ENCODE measurements at regions not wholly inside any gene's neighbourhood (a gene's known extent, or its start where the extent isn't known, plus 50 kb on each side); places are given as distances from the start of the nearest gene placed in this dataset.

DNA sequence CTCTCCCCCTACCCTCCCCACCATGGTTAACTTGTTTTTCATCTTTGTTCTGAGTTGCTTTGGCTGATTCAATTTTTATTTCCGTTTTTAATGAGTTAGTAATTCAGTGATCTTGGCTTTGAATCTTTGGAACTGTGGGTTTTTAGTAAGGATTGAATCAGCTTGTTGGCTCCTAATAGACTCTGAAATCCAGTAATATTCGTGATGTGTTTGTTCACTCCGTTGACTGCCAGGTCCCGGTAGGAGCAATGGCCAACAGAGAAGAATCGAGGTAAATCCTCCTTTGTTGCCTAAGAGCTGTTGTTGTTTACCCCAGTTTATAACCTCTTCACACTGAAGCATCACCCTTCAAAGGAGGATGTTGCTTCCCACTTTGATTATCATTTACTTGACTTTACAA lies 92.7 kb downstream of the PCSK1 start:
- no peak for DNase-seq (ENCODE audit: low read depth)
- TF ChIP-seq, protein P1, sequence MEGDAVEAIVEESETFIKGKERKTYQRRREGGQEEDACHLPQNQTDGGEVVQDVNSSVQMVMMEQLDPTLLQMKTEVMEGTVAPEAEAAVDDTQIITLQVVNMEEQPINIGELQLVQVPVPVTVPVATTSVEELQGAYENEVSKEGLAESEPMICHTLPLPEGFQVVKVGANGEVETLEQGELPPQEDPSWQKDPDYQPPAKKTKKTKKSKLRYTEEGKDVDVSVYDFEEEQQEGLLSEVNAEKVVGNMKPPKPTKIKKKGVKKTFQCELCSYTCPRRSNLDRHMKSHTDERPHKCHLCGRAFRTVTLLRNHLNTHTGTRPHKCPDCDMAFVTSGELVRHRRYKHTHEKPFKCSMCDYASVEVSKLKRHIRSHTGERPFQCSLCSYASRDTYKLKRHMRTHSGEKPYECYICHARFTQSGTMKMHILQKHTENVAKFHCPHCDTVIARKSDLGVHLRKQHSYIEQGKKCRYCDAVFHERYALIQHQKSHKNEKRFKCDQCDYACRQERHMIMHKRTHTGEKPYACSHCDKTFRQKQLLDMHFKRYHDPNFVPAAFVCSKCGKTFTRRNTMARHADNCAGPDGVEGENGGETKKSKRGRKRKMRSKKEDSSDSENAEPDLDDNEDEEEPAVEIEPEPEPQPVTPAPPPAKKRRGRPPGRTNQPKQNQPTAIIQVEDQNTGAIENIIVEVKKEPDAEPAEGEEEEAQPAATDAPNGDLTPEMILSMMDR (IDR thresholded peaks at IDR 0.05; ENCODE audit: control insufficient read depth, insufficient read depth, low read depth, low read length, missing control alignments) = no peak
- no peak overlapping the region for H3K4me3 ChIP-seq (ENCODE audit: control insufficient read depth, low read depth, low read length)

DNA sequence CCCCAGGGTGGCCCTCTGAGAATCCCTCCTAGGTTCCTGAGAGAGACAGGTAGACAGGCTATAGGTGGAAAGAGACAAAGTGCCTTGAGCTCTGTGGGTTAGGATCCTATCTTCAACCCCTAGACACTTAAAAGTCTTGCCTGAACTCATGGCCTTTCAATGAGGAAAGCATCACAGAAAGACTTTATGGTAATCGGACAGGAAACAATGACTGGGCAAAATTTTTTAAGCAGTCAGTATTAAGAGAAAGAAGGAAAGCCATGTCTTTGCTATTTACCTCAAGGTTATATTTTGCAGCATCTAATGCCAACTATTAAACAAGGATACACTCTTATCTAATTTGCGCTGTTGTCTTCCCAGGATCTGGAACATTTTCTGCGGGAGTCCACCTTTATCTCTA lies 93.2 kb downstream of the PCSK1 start:
- no peak for DNase-seq (ENCODE audit: low read depth)
- H3K4me3 ChIP-seq (ENCODE audit: control insufficient read depth, low read depth, low read length) = no peak overlapping the region
- TF ChIP-seq, protein P1 (IDR thresholded peaks at IDR 0.05; ENCODE audit: control insufficient read depth, insufficient read depth, low read depth, low read length, missing control alignments) = no peak

DNA sequence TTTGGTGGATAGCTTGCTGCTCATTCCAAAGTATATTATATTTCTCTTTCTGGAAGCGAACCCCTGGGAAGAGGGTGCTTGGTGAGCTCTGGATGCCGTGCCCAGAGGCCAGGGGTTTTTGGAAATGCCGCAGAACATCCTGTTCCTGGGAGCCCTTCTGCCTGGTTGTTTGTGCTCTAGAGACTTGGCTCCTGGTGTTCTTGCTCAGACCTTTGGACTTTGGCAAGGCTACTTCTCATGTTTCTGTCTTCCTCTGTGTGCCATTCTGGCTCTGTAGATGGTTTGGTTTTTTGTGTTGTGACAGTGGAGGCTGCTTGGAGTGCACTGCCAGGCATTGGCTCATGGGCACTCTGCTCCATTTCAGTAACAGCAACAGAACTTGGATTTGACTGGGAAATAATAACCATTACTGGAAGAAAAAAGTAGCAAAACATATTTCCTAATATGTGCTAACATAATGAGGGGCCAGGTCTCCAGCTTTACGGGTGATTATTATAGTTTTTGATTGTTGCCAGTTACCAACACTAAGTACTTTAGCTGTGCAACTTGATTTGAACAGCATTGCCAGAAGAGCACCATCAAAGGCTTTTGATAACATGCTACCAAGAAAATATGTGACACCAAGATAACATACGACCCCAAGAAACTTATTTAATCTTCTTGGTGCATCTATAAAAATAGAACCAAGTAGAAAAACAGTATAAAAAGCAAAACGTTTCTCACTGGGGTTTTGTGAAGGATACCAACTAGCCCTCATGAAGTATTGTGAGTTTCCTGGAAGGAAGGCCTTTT lies 94.2 kb downstream of the PCSK1 start:
- no peak overlapping the region for H3K4me3 ChIP-seq (ENCODE audit: control insufficient read depth, low read depth, low read length)
- no peak for DNase-seq (ENCODE audit: low read depth)
- TF ChIP-seq, protein P1 (IDR thresholded peaks at IDR 0.05; ENCODE audit: control insufficient read depth, insufficient read depth, low read depth, low read length, missing control alignments) = no peak

DNA sequence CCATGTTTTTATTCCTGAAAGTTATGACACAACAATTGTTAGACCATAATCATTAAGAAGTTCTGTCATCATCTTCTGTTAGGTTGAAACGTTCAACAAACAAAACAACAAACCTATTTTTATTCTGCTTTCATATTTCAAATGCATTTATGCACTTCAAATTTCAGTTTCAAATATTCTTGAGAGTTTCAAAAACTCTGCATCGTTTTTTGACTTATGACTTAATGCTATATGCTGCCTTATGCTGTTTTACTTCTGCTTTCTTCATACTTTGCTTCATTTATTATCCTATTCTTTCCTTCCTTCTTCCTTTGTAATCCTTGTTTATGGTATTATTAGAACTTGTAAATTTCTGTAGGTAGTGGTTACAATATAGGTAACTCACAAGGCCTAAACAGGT lies 95.0 kb downstream of the PCSK1 start:
- TF ChIP-seq, protein P1 (IDR thresholded peaks at IDR 0.05; ENCODE audit: control insufficient read depth, insufficient read depth, low read depth, low read length, missing control alignments) = no peak
- H3K4me3 ChIP-seq (ENCODE audit: control insufficient read depth, low read depth, low read length) = no peak overlapping the region
- DNase-seq (ENCODE audit: low read depth) = no peak

DNA sequence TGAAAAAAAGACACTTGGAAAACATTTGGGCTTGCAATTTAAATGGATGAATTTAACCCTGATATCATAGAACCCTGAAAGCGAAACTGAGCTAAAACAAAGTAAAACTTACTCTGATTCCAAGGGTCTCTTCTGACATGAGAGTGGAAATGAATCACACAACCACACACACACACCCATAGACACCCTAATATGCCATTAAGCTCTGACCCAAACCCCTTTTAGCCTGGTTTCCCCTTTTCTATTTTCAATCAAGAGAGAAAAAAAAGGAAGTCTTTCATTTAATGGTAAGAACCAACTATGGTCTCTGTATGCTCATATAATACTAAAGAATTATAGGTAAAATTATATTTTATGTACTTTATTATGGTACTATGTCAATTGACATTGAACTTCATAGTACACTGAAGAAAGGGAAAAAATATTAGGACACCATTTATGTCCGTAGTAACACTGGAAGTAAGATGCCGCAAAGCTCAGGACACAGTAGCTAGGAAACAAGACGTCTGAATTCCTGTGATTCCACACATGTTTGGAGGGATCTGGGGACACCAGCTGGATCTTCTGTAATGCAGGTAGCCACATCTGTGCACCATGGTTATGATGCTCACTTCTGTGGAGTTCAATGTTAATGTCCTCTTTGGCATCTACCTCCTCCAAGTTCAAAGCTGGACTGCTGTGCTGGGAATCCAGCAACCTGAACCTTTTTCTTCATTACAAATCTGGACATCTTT lies 95.8 kb downstream of the PCSK1 start:
- DNase-seq (ENCODE audit: low read depth) = no peak
- TF ChIP-seq, protein P1 (IDR thresholded peaks at IDR 0.05; ENCODE audit: control insufficient read depth, insufficient read depth, low read depth, low read length, missing control alignments) = no peak

DNA sequence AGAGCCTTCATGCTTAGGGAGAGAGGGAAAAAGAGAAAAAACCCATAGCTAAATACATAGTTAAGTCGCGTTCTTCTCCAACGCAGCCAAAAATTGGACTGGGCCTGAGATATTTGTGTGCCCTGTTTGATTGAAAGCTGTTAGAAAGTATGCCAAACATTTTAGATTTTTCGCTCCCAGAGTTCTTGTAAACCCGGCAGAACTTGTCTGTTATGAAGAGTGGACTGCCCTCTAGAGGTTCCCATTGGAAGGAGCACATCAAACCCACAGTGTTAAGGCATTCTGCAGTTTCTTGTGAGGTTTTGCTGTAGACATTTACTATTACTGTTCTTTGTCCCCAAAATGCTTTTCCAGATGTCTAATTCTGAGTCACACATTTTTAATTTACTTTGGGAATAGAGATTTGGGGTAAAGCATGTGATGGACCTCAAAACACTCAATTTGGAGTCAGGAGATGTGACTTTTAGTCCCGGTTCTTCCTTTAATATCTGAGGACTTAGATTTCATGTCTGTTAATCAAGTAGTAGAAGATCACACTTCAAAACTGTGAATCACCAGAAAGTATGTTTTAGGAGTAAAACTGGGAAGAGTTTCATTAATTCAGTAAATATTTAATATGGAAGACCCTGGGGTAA lies 96.6 kb downstream of the PCSK1 start:
- TF ChIP-seq, protein P1 (IDR thresholded peaks at IDR 0.05; ENCODE audit: control insufficient read depth, insufficient read depth, low read depth, low read length, missing control alignments) = peak; percentile 84
- no peak overlapping the region for H3K4me3 ChIP-seq (ENCODE audit: control insufficient read depth, low read depth, low read length)
- DNase-seq (ENCODE audit: low read depth) = peak; percentile 77

More for the DNA sequence above, 95.8 kb downstream of the PCSK1 start:
- H3K4me3 ChIP-seq (ENCODE audit: control insufficient read depth, low read depth, low read length) = no peak overlapping the region

All from AG09309 (cell line).